IMR-90 (cell line): ENCODE measurements at regions not wholly inside any gene's neighbourhood (a gene's known extent, or its start where the extent isn't known, plus 50 kb on each side); places are given as distances from the start of the nearest gene placed in this dataset.

Experiments
- ATAC-seq: fragments of 200-7000 bp; cut with Tn5 transposase; 2 replicates; pipeline ENCODE4 v1.9.1; 2020; ENCODE audit warnings: low read depth, mild to moderate bottlenecking, moderate library complexity
- BruUV-seq: library from RNA; stranded (reverse); fragments of 400-500 nt; replicated peaks from 2 replicates; lab custom pipeline; 2021; lab: Mats Ljungman, UMichigan
- CTCF ChIA-PET: fragments of 300-600 bp; formaldehyde crosslinking; extraction: SDS; loops from one replicate; lab custom pipeline; 2021; ENCODE audit warnings: antibody characterized with exemption; lab: Yijun Ruan, JAX
- POLR2A ChIA-PET: fragments of 300-600 bp; sonication (Branson Sonifier 250); formaldehyde crosslinking; loops from one replicate; lab custom pipeline; 2022; ENCODE audit warnings: antibody characterized with exemption; ENCODE audit not compliant: unreplicated experiment; lab: Charles Lee
- DNase-seq: peaks from one replicate; pipeline ENCODE4 v3.0.0; 2013
- H2AFZ ChIP-seq: replicated peaks from 2 replicates; pipeline ENCODE3; 2013; ENCODE audit warnings: low read length, mild to moderate bottlenecking; ENCODE audit not compliant: poor library complexity
- H2AK5ac ChIP-seq: 2 replicates; pipeline ENCODE4 v1.6.1; 2013; ENCODE audit warnings: low read depth, low read length, inconsistent platforms
- H2AK9ac ChIP-seq: replicated peaks from 2 replicates; pipeline ENCODE3; 2013; ENCODE audit warnings: mild to moderate bottlenecking, low read depth, low read length, moderate library complexity; ENCODE audit not compliant: poor library complexity
- H2BK120ac ChIP-seq: 2 replicates; pipeline ENCODE4 v1.6.1; 2013; ENCODE audit warnings: low read depth, low read length, inconsistent platforms
- H2BK15ac ChIP-seq: 3 replicates; pipeline ENCODE4 v1.6.1; 2013; ENCODE audit warnings: low read depth, low read length, inconsistent platforms
- H2BK20ac ChIP-seq: 2 replicates; pipeline ENCODE4 v1.6.1; 2013; ENCODE audit warnings: low read depth, mild to moderate bottlenecking, inconsistent platforms, low read length, moderate library complexity
- H2BK5ac ChIP-seq: 2 replicates; pipeline ENCODE4 v1.6.1; 2013; ENCODE audit warnings: mild to moderate bottlenecking, low read depth, low read length, inconsistent platforms; ENCODE audit not compliant: poor library complexity, severe bottlenecking
- H3K14ac ChIP-seq: replicated peaks from 2 replicates; pipeline ENCODE4 v1.6.1; 2013; ENCODE audit warnings: low read depth, low read length, inconsistent platforms
- H3K18ac ChIP-seq: 2 replicates; pipeline ENCODE4 v1.6.1; 2013; ENCODE audit warnings: low read depth, low read length, control low read depth
- H3K23ac ChIP-seq: 2 replicates; pipeline ENCODE4 v1.6.1; 2013; ENCODE audit warnings: low read depth, low read length, inconsistent platforms
- H3K27ac ChIP-seq: 2 replicates; pipeline ENCODE4 v1.5.1; 2013; ENCODE audit warnings: mild to moderate bottlenecking, control low read depth, low read length; ENCODE audit not compliant: insufficient read depth
- H3K27me3 ChIP-seq: 2 replicates; pipeline ENCODE4 v1.6.1; 2013; ENCODE audit warnings: low read length; ENCODE audit not compliant: control insufficient read depth, insufficient read depth
- H3K36me3 ChIP-seq: 2 replicates; pipeline ENCODE4 v1.6.1; 2013; ENCODE audit warnings: low read length, mixed read lengths; ENCODE audit not compliant: control insufficient read depth, insufficient read depth
- H3K4ac ChIP-seq: 2 replicates; pipeline ENCODE4 v1.6.1; 2013; ENCODE audit warnings: low read depth, low read length, inconsistent platforms
- H3K4me1 ChIP-seq: 2 replicates; pipeline ENCODE4 v1.6.1; 2013; ENCODE audit warnings: low read length, mixed read lengths; ENCODE audit not compliant: control insufficient read depth, insufficient read depth
- H3K4me2 ChIP-seq: 2 replicates; pipeline ENCODE4 v1.6.1; 2013; ENCODE audit warnings: low read depth, mild to moderate bottlenecking, control low read depth, low read length, moderate library complexity
- H3K4me3 ChIP-seq: 2 replicates; pipeline ENCODE4 v1.5.1; 2013; ENCODE audit warnings: low read depth, mild to moderate bottlenecking, control low read depth, low read length, moderate library complexity; ENCODE audit not compliant: insufficient read depth
- H3K56ac ChIP-seq: 2 replicates; pipeline ENCODE4 v1.6.1; 2013; ENCODE audit warnings: low read length, inconsistent platforms; ENCODE audit not compliant: insufficient read depth; ENCODE audit errors: extremely low read depth
- H3K79me1 ChIP-seq, 2 experiments: 2 replicates each; pipeline ENCODE4 v1.6.1; 2013; ENCODE audit warnings: low read length in 2 of 2, inconsistent platforms in 1 of 2, low read depth in 1 of 2
- H3K9ac ChIP-seq: 2 replicates; pipeline ENCODE4 v1.6.1; 2013; ENCODE audit warnings: low read depth, low read length, control low read depth
- H3K9me1 ChIP-seq: 2 replicates; pipeline ENCODE4 v1.6.1; 2013; ENCODE audit warnings: low read length, inconsistent platforms; ENCODE audit not compliant: insufficient read depth
- H3K9me3 ChIP-seq: 2 replicates; pipeline ENCODE4 v1.6.1; 2013; ENCODE audit warnings: low read length; ENCODE audit not compliant: control insufficient read depth, insufficient read depth
- H4K20me1 ChIP-seq: 2 replicates; pipeline ENCODE4 v1.6.1; 2013; ENCODE audit warnings: low read length, inconsistent platforms; ENCODE audit not compliant: insufficient read depth
- H4K5ac ChIP-seq: 2 replicates; pipeline ENCODE4 v1.6.1; 2013; ENCODE audit warnings: mild to moderate bottlenecking, low read depth, low read length, control low read depth
- H4K8ac ChIP-seq, 2 experiments: 2 replicates each; pipeline ENCODE4 v1.6.1; 2013; ENCODE audit warnings: low read depth in 2 of 2, low read length in 2 of 2, control low read depth in 1 of 2, inconsistent platforms in 1 of 2
- H4K91ac ChIP-seq: 2 replicates; pipeline ENCODE4 v1.6.1; 2013; ENCODE audit warnings: low read depth, low read length, inconsistent platforms; ENCODE audit not compliant: insufficient read depth
- BHLHE40 ChIP-seq: fragments of 150-350 bp; IDR thresholded peaks from 2 replicates; pipeline ENCODE4 v1.6.1; 2016; ENCODE audit warnings: mild to moderate bottlenecking, low read depth, low read length
- CEBPB ChIP-seq: IDR thresholded peaks from 2 replicates; pipeline ENCODE4 v1.6.1; 2012; ENCODE audit warnings: low read depth, low read length, improper control_type of control experiment
- CHD1 ChIP-seq: IDR thresholded peaks from 2 replicates; pipeline ENCODE4 v1.6.1; 2012; ENCODE audit warnings: low read depth, low read length, improper control_type of control experiment
- FOS ChIP-seq: fragments of 150-350 bp; IDR thresholded peaks from 2 replicates; pipeline ENCODE4 v1.6.1; 2016; ENCODE audit warnings: low read depth, low read length
- MAFK ChIP-seq: IDR thresholded peaks from 2 replicates; pipeline ENCODE4 v1.6.1; 2012; ENCODE audit warnings: low read depth, low read length, improper control_type of control experiment
- MAZ ChIP-seq: IDR thresholded peaks from 2 replicates; pipeline ENCODE4 v1.6.1; 2012; ENCODE audit warnings: low read depth, mild to moderate bottlenecking, low read length, improper control_type of control experiment, moderate library complexity, borderline replicate concordance
- MXI1 ChIP-seq: IDR thresholded peaks from 2 replicates; pipeline ENCODE4 v1.6.1; 2012; ENCODE audit warnings: low read depth, mild to moderate bottlenecking, low read length, moderate library complexity, borderline replicate concordance
- NFE2L2 ChIP-seq: fragments of 150-350 bp; IDR thresholded peaks from 2 replicates; pipeline ENCODE4 v1.6.1; 2016; ENCODE audit warnings: low read depth, mild to moderate bottlenecking, low read length
- POLR2A ChIP-seq: IDR thresholded peaks from 2 replicates; pipeline ENCODE4 v1.6.1; 2012; ENCODE audit warnings: mild to moderate bottlenecking, low read depth, low read length
- RAD21 ChIP-seq: IDR thresholded peaks from 2 replicates; pipeline ENCODE4 v1.6.1; 2012; ENCODE audit warnings: low read length, improper control_type of control experiment
- RCOR1 ChIP-seq: IDR thresholded peaks from 2 replicates; pipeline ENCODE4 v1.6.1; 2012; ENCODE audit warnings: mild to moderate bottlenecking, low read length, improper control_type of control experiment; ENCODE audit not compliant: insufficient replicate concordance
- RFX5 ChIP-seq: IDR thresholded peaks from 2 replicates; pipeline ENCODE4 v1.8.0; 2012; ENCODE audit warnings: low read depth, mild to moderate bottlenecking, low read length, moderate library complexity
- SMC3 ChIP-seq: fragments of 150-350 bp; IDR thresholded peaks from 2 replicates; pipeline ENCODE4 v1.6.1; 2016; ENCODE audit warnings: low read depth, mild to moderate bottlenecking, antibody characterized with exemption, low read length, moderate library complexity
- WGBS, 2 experiments: methylation state at CpG; one replicate each; pipeline versions ENCODE4 v1.1.5 to v1.1.7; 2013; ENCODE audit warnings: missing lambda C conversion rate in 2 of 2; ENCODE audit not compliant: insufficient read length in 1 of 2; ENCODE audit errors: extremely low coverage in 2 of 2; 5-methylcytosine and 5-hydroxymethylcytosine counted together
- dilution Hi-C: fragments of 300-500 bp; cut with HindIII; formaldehyde crosslinking; loops from one replicate; pipeline ENCODE4 v1.14.3; 2018; ENCODE audit warnings: low sequenced_read_pairs; ENCODE audit not compliant: unreplicated experiment
- in situ Hi-C: fragments of 300-500 bp; cut with MboI; formaldehyde crosslinking; loops from 3 replicates; pipeline ENCODE4 v1.14.3; 2019; ENCODE audit warnings: low sequenced_read_pairs, inconsistent platforms, mixed read lengths
- intact Hi-C: fragments of 100-400 bp; cut with micrococcal nuclease; formaldehyde crosslinking; loops from 2 replicates; pipeline ENCODE4 v1.10.0; 2022
- TF ChIP-seq, protein P1 (sequence below): conservative IDR thresholded peaks from 2 replicates; pipeline ENCODE4 v1.5.1; 2012; ENCODE audit warnings: mild to moderate bottlenecking, low read depth, low read length, improper control_type of control experiment
- TF ChIP-seq, protein P2 (sequence below): fragments of 150-350 bp; IDR thresholded peaks from 2 replicates; pipeline ENCODE4 v1.6.1; 2016; ENCODE audit warnings: low read depth, mild to moderate bottlenecking, low read length, moderate library complexity, borderline replicate concordance
- TF ChIP-seq, protein P3 (sequence below): fragments of 150-350 bp; IDR thresholded peaks from 2 replicates; pipeline ENCODE4 v1.6.1; 2017; ENCODE audit warnings: mild to moderate bottlenecking, antibody characterized with exemption, low read length, low read depth

DNA sequence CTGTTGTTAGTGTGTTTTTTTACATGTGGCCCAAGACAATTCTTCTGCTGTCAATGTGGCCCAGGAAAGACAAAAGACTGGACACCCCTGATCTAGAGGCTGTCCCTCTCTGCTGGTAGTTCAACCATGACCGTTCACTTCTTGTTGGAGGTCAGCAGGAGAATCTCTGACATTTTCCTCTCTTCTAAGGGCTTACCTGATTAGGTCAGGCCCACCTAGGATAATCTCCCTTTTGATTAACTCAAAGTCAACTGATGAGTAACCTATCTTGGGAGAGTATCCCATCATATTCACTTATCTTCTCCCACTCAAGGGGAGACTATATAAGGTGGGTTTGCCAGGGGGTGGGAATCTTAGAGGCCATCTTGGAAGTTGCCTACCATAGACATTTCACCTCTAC, 135.2 kb downstream of the BUB3 start:
- TF ChIP-seq CHD1 (no peak), MXI1 (no peak), RCOR1 (no peak), SMC3 (no peak), FOS (no peak), NFE2L2 (no peak), MAZ (no peak), BHLHE40 (no peak), RAD21 (no peak), MAFK (no peak), CEBPB (no peak), POLR2A (no peak), RFX5 (no peak)
- TF ChIP-seq, protein P1, sequence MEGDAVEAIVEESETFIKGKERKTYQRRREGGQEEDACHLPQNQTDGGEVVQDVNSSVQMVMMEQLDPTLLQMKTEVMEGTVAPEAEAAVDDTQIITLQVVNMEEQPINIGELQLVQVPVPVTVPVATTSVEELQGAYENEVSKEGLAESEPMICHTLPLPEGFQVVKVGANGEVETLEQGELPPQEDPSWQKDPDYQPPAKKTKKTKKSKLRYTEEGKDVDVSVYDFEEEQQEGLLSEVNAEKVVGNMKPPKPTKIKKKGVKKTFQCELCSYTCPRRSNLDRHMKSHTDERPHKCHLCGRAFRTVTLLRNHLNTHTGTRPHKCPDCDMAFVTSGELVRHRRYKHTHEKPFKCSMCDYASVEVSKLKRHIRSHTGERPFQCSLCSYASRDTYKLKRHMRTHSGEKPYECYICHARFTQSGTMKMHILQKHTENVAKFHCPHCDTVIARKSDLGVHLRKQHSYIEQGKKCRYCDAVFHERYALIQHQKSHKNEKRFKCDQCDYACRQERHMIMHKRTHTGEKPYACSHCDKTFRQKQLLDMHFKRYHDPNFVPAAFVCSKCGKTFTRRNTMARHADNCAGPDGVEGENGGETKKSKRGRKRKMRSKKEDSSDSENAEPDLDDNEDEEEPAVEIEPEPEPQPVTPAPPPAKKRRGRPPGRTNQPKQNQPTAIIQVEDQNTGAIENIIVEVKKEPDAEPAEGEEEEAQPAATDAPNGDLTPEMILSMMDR: no peak
- TF ChIP-seq, protein P2, sequence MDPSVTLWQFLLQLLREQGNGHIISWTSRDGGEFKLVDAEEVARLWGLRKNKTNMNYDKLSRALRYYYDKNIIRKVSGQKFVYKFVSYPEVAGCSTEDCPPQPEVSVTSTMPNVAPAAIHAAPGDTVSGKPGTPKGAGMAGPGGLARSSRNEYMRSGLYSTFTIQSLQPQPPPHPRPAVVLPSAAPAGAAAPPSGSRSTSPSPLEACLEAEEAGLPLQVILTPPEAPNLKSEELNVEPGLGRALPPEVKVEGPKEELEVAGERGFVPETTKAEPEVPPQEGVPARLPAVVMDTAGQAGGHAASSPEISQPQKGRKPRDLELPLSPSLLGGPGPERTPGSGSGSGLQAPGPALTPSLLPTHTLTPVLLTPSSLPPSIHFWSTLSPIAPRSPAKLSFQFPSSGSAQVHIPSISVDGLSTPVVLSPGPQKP: no peak
- TF ChIP-seq, protein P3, sequence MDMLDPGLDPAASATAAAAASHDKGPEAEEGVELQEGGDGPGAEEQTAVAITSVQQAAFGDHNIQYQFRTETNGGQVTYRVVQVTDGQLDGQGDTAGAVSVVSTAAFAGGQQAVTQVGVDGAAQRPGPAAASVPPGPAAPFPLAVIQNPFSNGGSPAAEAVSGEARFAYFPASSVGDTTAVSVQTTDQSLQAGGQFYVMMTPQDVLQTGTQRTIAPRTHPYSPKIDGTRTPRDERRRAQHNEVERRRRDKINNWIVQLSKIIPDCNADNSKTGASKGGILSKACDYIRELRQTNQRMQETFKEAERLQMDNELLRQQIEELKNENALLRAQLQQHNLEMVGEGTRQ: no peak
- no peak overlapping the region for H4K8ac ChIP-seq
- dilution Hi-C loops: no loop called here
- no peak for ATAC-seq
- no peak overlapping the region for H4K5ac ChIP-seq
- no peak overlapping the region for H4K91ac ChIP-seq
- BruUV-seq: no TSS peak
- no peak overlapping the region for H2AK9ac ChIP-seq
- no peak overlapping the region for H2AFZ ChIP-seq
- peaks cover 19% of the 10 kb centered on the region for H3K9me3 ChIP-seq
- ChIA-PET CTCF (no interaction called here), POLR2A (no interaction called here)
- H3K4ac ChIP-seq: no peak overlapping the region
- H3K27me3 ChIP-seq: no peaks in the 10 kb centered on the region
- no peak overlapping the region for H3K18ac ChIP-seq
- no peaks in the 10 kb centered on the region for H3K4me1 ChIP-seq
- WGBS, 2 experiments: no CpG with 5 or more reads among the region's 1 CpG
- no peak overlapping the region for H3K4me3 ChIP-seq
- H2BK5ac ChIP-seq: no peak overlapping the region
- no peak for DNase-seq
- H2BK15ac ChIP-seq: no peak overlapping the region
- H3K56ac ChIP-seq: no peak overlapping the region
- H3K36me3 ChIP-seq: no peaks in the 10 kb centered on the region
- no peak overlapping the region for H3K4me2 ChIP-seq
- H3K23ac ChIP-seq: no peak overlapping the region
- H3K27ac ChIP-seq: no peak overlapping the region
- no peak overlapping the region for H2BK20ac ChIP-seq
- H3K14ac ChIP-seq: no peak overlapping the region
- no peaks in the 10 kb centered on the region for H3K9me1 ChIP-seq
- no peak overlapping the region for H2BK120ac ChIP-seq
- intact Hi-C loops: no loop called here
- in situ Hi-C loops: no loop called here
- H4K20me1 ChIP-seq: no peaks in the 10 kb centered on the region
- no peak overlapping the region for H2AK5ac ChIP-seq
- no peak overlapping the region for H3K9ac ChIP-seq
- no peaks in the 10 kb centered on the region for H3K79me1 ChIP-seq
